DOHH2 (cell line): ENCODE measurements at regions not wholly inside any gene's neighbourhood (a gene's known extent, or its start where the extent isn't known, plus 50 kb on each side); places are given as distances from the start of the nearest gene placed in this dataset.

ENCODE experiments used
- H3F3A ChIP-seq: fragments of 200-600 bp; sonication (generic), shearing (Covaris generic); 2 replicates; pipeline ENCODE4 v1.6.0; 2016; ENCODE audit warnings: antibody characterized with exemption, mild to moderate bottlenecking; ENCODE audit not compliant: control insufficient read depth, insufficient read depth
- H3K27ac ChIP-seq: fragments of 200-600 bp; sonication (generic); 2 replicates; pipeline ENCODE4 v1.5.1; 2014; ENCODE audit warnings: low read depth, mild to moderate bottlenecking, low read length, moderate library complexity
- H3K27me3 ChIP-seq: fragments of 200-600 bp; sonication (generic); 2 replicates; pipeline ENCODE4 v1.6.1; 2014; ENCODE audit warnings: mild to moderate bottlenecking, low read length, mixed read lengths; ENCODE audit not compliant: control insufficient read depth
- H3K36me3 ChIP-seq: fragments of 200-600 bp; sonication (generic); 2 replicates; pipeline ENCODE4 v1.6.1; 2014; ENCODE audit warnings: mild to moderate bottlenecking, low read length, moderate library complexity, mixed read lengths; ENCODE audit not compliant: control insufficient read depth
- H3K4me1 ChIP-seq: fragments of 200-600 bp; sonication (generic); 2 replicates; pipeline ENCODE4 v1.6.1; 2014; ENCODE audit warnings: mild to moderate bottlenecking, low read length, mixed read lengths; ENCODE audit not compliant: control insufficient read depth
- H3K4me2 ChIP-seq: fragments of 200-600 bp; sonication (generic); 2 replicates; pipeline ENCODE4 v1.6.0; 2014; ENCODE audit warnings: mild to moderate bottlenecking, low read length, moderate library complexity
- H3K4me3 ChIP-seq: fragments of 200-600 bp; sonication (generic); 2 replicates; pipeline ENCODE4 v1.5.1; 2014; ENCODE audit warnings: mild to moderate bottlenecking, low read length, mixed read lengths
- H3K79me2 ChIP-seq: fragments of 200-600 bp; sonication (generic); 2 replicates; pipeline ENCODE4 v1.6.1; 2014; ENCODE audit warnings: mild to moderate bottlenecking, low read length, mixed read lengths; ENCODE audit not compliant: control insufficient read depth
- H3K9me2 ChIP-seq: fragments of 200-600 bp; sonication (generic); replicated peaks from 2 replicates; pipeline ENCODE4 v1.6.1; 2014; ENCODE audit warnings: mild to moderate bottlenecking, low read length, mixed read lengths; ENCODE audit not compliant: control insufficient read depth
- H3K9me3 ChIP-seq: fragments of 200-600 bp; sonication (generic); 2 replicates; pipeline ENCODE4 v1.6.1; 2014; ENCODE audit warnings: antibody characterized with exemption, low read length, mixed read lengths; ENCODE audit not compliant: control insufficient read depth, insufficient read depth
- H4K20me1 ChIP-seq: fragments of 200-600 bp; sonication (generic); 2 replicates; pipeline ENCODE4 v1.6.0; 2014; ENCODE audit warnings: low read depth, mild to moderate bottlenecking, antibody characterized with exemption, low read length, moderate library complexity; ENCODE audit not compliant: control insufficient read depth, insufficient read depth
- EZH2phosphoT487 ChIP-seq: fragments of 200-600 bp; sonication (generic); IDR thresholded peaks from 2 replicates; pipeline ENCODE4 v1.6.1; 2017; ENCODE audit warnings: borderline replicate concordance, mild to moderate bottlenecking, antibody characterized with exemption, low read length, moderate library complexity, mixed read lengths
- TF ChIP-seq, protein P1 (sequence below): fragments of 200-600 bp; sonication (generic); IDR thresholded peaks from one replicate; pipeline ENCODE4 v1.5.1; 2014; ENCODE audit warnings: antibody characterized with exemption, mild to moderate bottlenecking, low read depth, low read length; ENCODE audit not compliant: poor library complexity, severe bottlenecking

DNA sequence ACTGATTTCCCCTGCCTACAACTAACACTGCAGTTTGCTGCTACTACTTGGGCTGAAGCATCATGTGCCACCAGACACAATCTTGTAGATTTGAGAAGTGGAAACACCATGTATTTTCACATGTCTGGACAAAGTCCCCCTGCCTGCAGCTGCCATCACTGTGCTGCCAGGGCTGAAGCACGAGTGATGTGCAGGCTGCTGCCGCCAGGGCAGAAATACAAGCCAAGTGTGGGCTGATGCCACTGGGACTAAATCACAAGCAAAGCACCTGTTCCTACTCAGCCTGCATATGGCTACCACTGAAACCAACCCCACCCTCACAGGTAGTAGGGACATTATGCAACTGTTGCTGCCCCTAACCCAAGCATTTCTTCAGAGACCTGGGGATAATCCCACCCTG lies 179.5 kb upstream of the SLC35G4 start:
- H3K9me2 ChIP-seq, result no peaks in the 10 kb centered on the region
- no peaks in the 10 kb centered on the region for H3K9me3 ChIP-seq

DNA sequence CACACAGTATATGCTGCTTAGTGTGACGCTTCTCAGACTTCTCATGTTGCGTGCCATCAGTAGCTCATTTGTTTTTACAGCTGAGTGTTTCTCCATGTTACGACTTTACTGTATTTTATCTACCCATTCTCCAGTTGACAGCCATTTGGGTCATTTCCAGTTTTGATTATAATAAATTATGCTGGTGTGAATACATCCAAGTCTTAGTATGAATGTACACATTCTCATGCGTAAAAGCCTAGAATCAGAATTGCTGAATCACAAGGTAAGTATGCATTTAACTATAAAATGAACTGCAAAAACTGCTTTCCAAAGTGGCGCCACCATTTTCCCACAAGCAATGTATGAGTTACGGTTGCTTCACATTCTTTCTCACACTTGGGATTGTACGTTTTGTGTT lies 184.2 kb upstream of the SLC35G4 start:
- Histone ChIP-seq H3K4me3 (no peak overlapping the region), H3K27me3 (no peaks in the 10 kb centered on the region), H3K36me3 (no peaks in the 10 kb centered on the region), H3K9me3 (no peaks in the 10 kb centered on the region), H3K9me2 (no peaks in the 10 kb centered on the region), H3K4me2 (no peak overlapping the region), H3K4me1 (no peaks in the 10 kb centered on the region), H4K20me1 (no peaks in the 10 kb centered on the region), H3F3A (no peaks in the 10 kb centered on the region), H3K27ac (no peak overlapping the region), H3K79me2 (no peaks in the 10 kb centered on the region)
- TF ChIP-seq, protein P1, sequence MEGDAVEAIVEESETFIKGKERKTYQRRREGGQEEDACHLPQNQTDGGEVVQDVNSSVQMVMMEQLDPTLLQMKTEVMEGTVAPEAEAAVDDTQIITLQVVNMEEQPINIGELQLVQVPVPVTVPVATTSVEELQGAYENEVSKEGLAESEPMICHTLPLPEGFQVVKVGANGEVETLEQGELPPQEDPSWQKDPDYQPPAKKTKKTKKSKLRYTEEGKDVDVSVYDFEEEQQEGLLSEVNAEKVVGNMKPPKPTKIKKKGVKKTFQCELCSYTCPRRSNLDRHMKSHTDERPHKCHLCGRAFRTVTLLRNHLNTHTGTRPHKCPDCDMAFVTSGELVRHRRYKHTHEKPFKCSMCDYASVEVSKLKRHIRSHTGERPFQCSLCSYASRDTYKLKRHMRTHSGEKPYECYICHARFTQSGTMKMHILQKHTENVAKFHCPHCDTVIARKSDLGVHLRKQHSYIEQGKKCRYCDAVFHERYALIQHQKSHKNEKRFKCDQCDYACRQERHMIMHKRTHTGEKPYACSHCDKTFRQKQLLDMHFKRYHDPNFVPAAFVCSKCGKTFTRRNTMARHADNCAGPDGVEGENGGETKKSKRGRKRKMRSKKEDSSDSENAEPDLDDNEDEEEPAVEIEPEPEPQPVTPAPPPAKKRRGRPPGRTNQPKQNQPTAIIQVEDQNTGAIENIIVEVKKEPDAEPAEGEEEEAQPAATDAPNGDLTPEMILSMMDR, result no peak
- no peak for TF ChIP-seq EZH2phosphoT487

More for the DNA sequence above, 179.5 kb upstream of the SLC35G4 start:
- TF ChIP-seq, protein P1, result no peak
- TF ChIP-seq EZH2phosphoT487, result no peak
- Histone ChIP-seq H3K27ac (no peak overlapping the region), H3K27me3 (no peaks in the 10 kb centered on the region), H3K4me2 (no peak overlapping the region), H3K36me3 (no peaks in the 10 kb centered on the region), H4K20me1 (no peaks in the 10 kb centered on the region), H3K4me1 (no peaks in the 10 kb centered on the region), H3K79me2 (no peaks in the 10 kb centered on the region), H3K4me3 (no peak overlapping the region), H3F3A (no peaks in the 10 kb centered on the region)

GRCh38 chr18:11419338-11419737 lies 190.1 kb upstream of the SLC35G4 start:
- Histone ChIP-seq H3K9me2 (no peaks in the 10 kb centered on the region), H3K4me3 (no peak overlapping the region), H3K27ac (no peak overlapping the region), H3K9me3 (no peaks in the 10 kb centered on the region), H4K20me1 (no peaks in the 10 kb centered on the region), H3K79me2 (no peaks in the 10 kb centered on the region), H3F3A (no peaks in the 10 kb centered on the region), H3K27me3 (no peaks in the 10 kb centered on the region), H3K4me1 (no peaks in the 10 kb centered on the region), H3K4me2 (no peak overlapping the region), H3K36me3 (no peaks in the 10 kb centered on the region)
- TF ChIP-seq EZH2phosphoT487, result no peak
- TF ChIP-seq, protein P1, result no peak

- no peaks in the 10 kb centered on the region for H4K20me1 ChIP-seq
- no peak overlapping the region for H3K4me3 ChIP-seq
- TF ChIP-seq EZH2phosphoT487, result no peak
- TF ChIP-seq, protein P1, result no peak
- H3K27me3 ChIP-seq, result no peaks in the 10 kb centered on the region
- no peaks in the 10 kb centered on the region for H3K36me3 ChIP-seq
- no peak overlapping the region for H3K4me2 ChIP-seq
- no peaks in the 10 kb centered on the region for H3F3A ChIP-seq
- H3K4me1 ChIP-seq, result no peaks in the 10 kb centered on the region
- H3K27ac ChIP-seq, result no peak overlapping the region
- H3K79me2 ChIP-seq, result no peaks in the 10 kb centered on the region
- no peaks in the 10 kb centered on the region for H3K9me2 ChIP-seq
- no peaks in the 10 kb centered on the region for H3K9me3 ChIP-seq
These were observed 196.6 kb upstream of the SLC35G4 start for GRCh38 chr18:11412811-11413210.
